ENCODE measurements at regions not wholly inside any gene's neighbourhood (a gene's known extent, or its start where the extent isn't known, plus 50 kb on each side); places are given as distances from the start of the nearest gene placed in this dataset.
"Not testable (repeated sequence)": the region's sequence is repeated elsewhere in the genome, so short reads cannot be mapped to it uniquely, and the experiment has no call there.

- DNase-seq = no peak
Measured at GRCh38 chr21:35178827-35179226, 129.7 kb upstream of the RUNX1 start.

GRCh38 chr21:35178098-35178497 is 129.0 kb upstream of the RUNX1 start:
- DNase-seq = no peak

GRCh38 chr21:35172231-35172630 is 123.1 kb upstream of the RUNX1 start:
- DNase-seq = no peak

- no peak for DNase-seq
Measured at GRCh38 chr21:35171385-35171784, 122.3 kb upstream of the RUNX1 start.

- DNase-seq = no peak
Measured at GRCh38 chr21:35170818-35171217, 121.7 kb upstream of the RUNX1 start.

GRCh38 chr21:35170244-35170643 is 121.1 kb upstream of the RUNX1 start:
- no peak for DNase-seq

- DNase-seq = no peak
Measured at GRCh38 chr21:35169574-35169973, 120.5 kb upstream of the RUNX1 start.

GRCh38 chr21:35168735-35169134 is 119.6 kb upstream of the RUNX1 start:
- DNase-seq = no peak

GRCh38 chr21:35164971-35165483 is 115.9 kb upstream of the RUNX1 start:
- no peak for DNase-seq

GRCh38 chr21:35164380-35164779 is 115.3 kb upstream of the RUNX1 start:
- DNase-seq = no peak

GRCh38 chr21:35163411-35163810 is 114.3 kb upstream of the RUNX1 start:
- DNase-seq = no peak

GRCh38 chr21:35162831-35163230 is 113.7 kb upstream of the RUNX1 start:
- no peak for DNase-seq

- DNase-seq = no peak
Measured at GRCh38 chr21:35159881-35160280, 110.8 kb upstream of the RUNX1 start.

GRCh38 chr21:35157374-35157773 is 108.3 kb upstream of the RUNX1 start:
- not testable (repeated sequence) for DNase-seq

GRCh38 chr21:35156293-35157278 is 107.5 kb upstream of the RUNX1 start:
- no peak for DNase-seq

GRCh38 chr21:35154788-35155187 is 105.7 kb upstream of the RUNX1 start:
- DNase-seq = no peak

GRCh38 chr21:35153671-35154070 is 104.6 kb upstream of the RUNX1 start:
- DNase-seq = no peak

- no peak for DNase-seq
Measured at GRCh38 chr21:35150562-35151226, 101.6 kb upstream of the RUNX1 start.

- DNase-seq = no peak
Measured at GRCh38 chr21:35149698-35150097, 100.6 kb upstream of the RUNX1 start.

GRCh38 chr21:35147439-35147838 is 98.3 kb upstream of the RUNX1 start:
- DNase-seq = no peak

- DNase-seq = no peak
Measured at GRCh38 chr21:35145626-35146233, 96.6 kb upstream of the RUNX1 start.

- DNase-seq = no peak
Measured at GRCh38 chr21:35144978-35145377, 95.9 kb upstream of the RUNX1 start.

GRCh38 chr21:35142036-35142815 is 93.1 kb upstream of the RUNX1 start:
- no peak for DNase-seq
